Right atrium auricular region (tissue), 2 donors: ENCODE measurements at regions not wholly inside any gene's neighbourhood (a gene's known extent, or its start where the extent isn't known, plus 50 kb on each side); places are given as distances from the start of the nearest gene placed in this dataset.

ENCODE experiments used
- DNase-seq: peaks from one replicate; pipeline ENCODE4 v3.0.0-alpha.2; 2019; ENCODE audit warnings: low spot score
- H3K27ac ChIP-seq, 2 donors: fragments of 200-600 bp; sonication (generic); 1 replicate in 1 of 2; 2 replicates in 1 of 2; pipeline ENCODE4 v1.5.1; 2016 to 2019
- H3K27me3 ChIP-seq, 2 donors: fragments of 200-600 bp; sonication (generic); one replicate each; pipeline versions ENCODE4 v1.5.1 to v1.6.0; 2017 to 2019
- H3K36me3 ChIP-seq: fragments of 200-600 bp; sonication (generic); one replicate; pipeline ENCODE4 v1.5.1; 2016
- H3K4me1 ChIP-seq, 2 donors: fragments of 200-600 bp; sonication (generic); one replicate each; pipeline versions ENCODE4 v1.5.1 to v1.6.0; 2017 to 2019
- H3K4me3 ChIP-seq, 2 donors: fragments of 200-600 bp; sonication (generic); 1 replicate in 1 of 2; 2 replicates in 1 of 2; pipeline ENCODE4 v1.5.1; 2017 to 2019; ENCODE audit warnings: mild to moderate bottlenecking in 1 of 2, moderate library complexity in 1 of 2
- H3K9me3 ChIP-seq, 2 donors: fragments of 200-600 bp; sonication (generic); one replicate each; pipeline ENCODE4 v1.5.1; 2019
- CTCF ChIP-seq, 2 donors: fragments of 200-600 bp; sonication (generic); IDR thresholded peaks; one replicate each; pipeline ENCODE4 v1.5.1; 2019; ENCODE audit warnings: antibody characterized with exemption in 2 of 2

GRCh38 chr17:417691-418420 lies 65.2 kb upstream of the RPH3AL start:
- Histone ChIP-seq H3K27ac (no peak overlapping the region), H3K36me3 (no peaks in the 10 kb centered on the region), H3K9me3 (no peaks in the 10 kb centered on the region), H3K27me3 (no peaks in the 10 kb centered on the region), H3K4me1 (no peaks in the 10 kb centered on the region), H3K4me3 (no peak overlapping the region)
- no peak for TF ChIP-seq CTCF (IDR thresholded peaks at IDR 0.05)
- DNase-seq = no peak

GRCh38 chr17:416293-417206 lies 63.9 kb upstream of the RPH3AL start:
- no peak for DNase-seq
- Histone ChIP-seq H3K4me1 (peaks cover 0 to 13% of the 10 kb centered on the region in 2 donors), H3K9me3 (no peaks in the 10 kb centered on the region), H3K27me3 (no peaks in the 10 kb centered on the region), H3K36me3 (no peaks in the 10 kb centered on the region), H3K4me3 (no peak overlapping the region), H3K27ac (no peak overlapping the region)
- TF ChIP-seq CTCF (IDR thresholded peaks at IDR 0.05) = no peak

- Histone ChIP-seq H3K36me3 (no peaks in the 10 kb centered on the region), H3K4me3 (no peak overlapping the region), H3K9me3 (no peaks in the 10 kb centered on the region), H3K27me3 (no peaks in the 10 kb centered on the region), H3K4me1 (peaks cover 0 to 25% of the 10 kb centered on the region in 2 donors), H3K27ac (no peak overlapping the region)
- DNase-seq = no peak
- TF ChIP-seq CTCF (IDR thresholded peaks at IDR 0.05) = no peak
Observed at GRCh38 chr17:413706-414380, 61.2 kb upstream of the RPH3AL start.

GRCh38 chr17:413016-413350 lies 60.4 kb upstream of the RPH3AL start:
- no peak overlapping the region for H3K27ac ChIP-seq

More at GRCh38 chr17:413016-413350, 60.4 kb upstream of the RPH3AL start:
- DNase-seq = no peak
- Histone ChIP-seq H3K4me3 (no peak overlapping the region), H3K27me3 (no peaks in the 10 kb centered on the region), H3K9me3 (no peaks in the 10 kb centered on the region), H3K36me3 (no peaks in the 10 kb centered on the region), H3K4me1 (peaks cover 0 to 25% of the 10 kb centered on the region in 2 donors)
- TF ChIP-seq CTCF (IDR thresholded peaks at IDR 0.05) = no peak
